Bronchial epithelial cell (primary cell): ENCODE measurements at regions not wholly inside any gene's neighbourhood (a gene's known extent, or its start where the extent isn't known, plus 50 kb on each side); places are given as distances from the start of the nearest gene placed in this dataset.

ENCODE experiments used
- DNase-seq: peaks from one replicate; pipeline ENCODE4 v3.0.0-alpha.2; 2010; ENCODE audit warnings: low read depth
- FAIRE-seq: peaks from 2 replicates; lab custom pipeline; 2011; peaks lifted over from hg19 to GRCh38; lab: Jason Lieb, UNC
- H3K27me3 ChIP-seq: 2 replicates; pipeline ENCODE4 v1.5.1; 2011; ENCODE audit warnings: low read length; ENCODE audit not compliant: control insufficient read depth, insufficient read depth
- H3K36me3 ChIP-seq: 2 replicates; pipeline ENCODE4 v1.5.1; 2011; ENCODE audit warnings: low read length; ENCODE audit not compliant: control insufficient read depth, insufficient read depth
- H3K4me3 ChIP-seq: 2 replicates; pipeline ENCODE4 v1.5.1; 2011; ENCODE audit warnings: mild to moderate bottlenecking, low read depth, low read length, control low read depth
- CTCF ChIP-seq: IDR thresholded peaks from 2 replicates; pipeline ENCODE4 v1.5.1; 2011; ENCODE audit warnings: mild to moderate bottlenecking, moderate library complexity, low read length, control low read depth, inconsistent platforms; ENCODE audit not compliant: insufficient read depth, severe bottlenecking

DNA sequence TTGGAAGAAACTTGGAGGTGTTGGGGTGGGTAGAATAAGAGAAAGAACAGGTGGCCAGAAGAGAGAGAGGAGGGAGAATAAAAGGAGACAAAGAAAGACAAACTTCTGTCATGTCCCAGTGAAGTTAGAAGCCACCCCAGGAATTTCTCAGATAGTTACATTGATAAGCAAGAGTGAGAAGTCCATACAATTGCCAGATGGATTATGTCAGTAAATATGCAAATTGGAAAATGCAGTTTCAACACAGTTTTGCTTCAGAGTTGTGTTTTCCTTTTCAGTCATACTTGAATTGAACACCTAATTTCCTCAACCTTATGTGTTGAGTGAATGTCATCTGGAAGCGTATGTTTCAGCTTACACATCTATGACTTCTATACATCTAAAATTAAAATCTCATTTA lies 139.2 kb downstream of the RXFP2 start:
- Histone ChIP-seq H3K36me3 (no peaks in the 10 kb centered on the region), H3K27me3 (no peaks in the 10 kb centered on the region), H3K4me3 (no peak overlapping the region)
- FAIRE-seq, result no peak
- TF ChIP-seq CTCF, result no peak
- no peak for DNase-seq

GRCh38 chr13:31878955-31879354 lies 139.6 kb downstream of the RXFP2 start:
- H3K36me3 ChIP-seq, result no peaks in the 10 kb centered on the region
- no peaks in the 10 kb centered on the region for H3K27me3 ChIP-seq
- DNase-seq, result no peak
- no peak for TF ChIP-seq CTCF
- H3K4me3 ChIP-seq, result no peak overlapping the region
- FAIRE-seq, result no peak

GRCh38 chr13:31880851-31881494 lies 141.6 kb downstream of the RXFP2 start:
- no peaks in the 10 kb centered on the region for H3K36me3 ChIP-seq
- H3K27me3 ChIP-seq, result no peaks in the 10 kb centered on the region
- FAIRE-seq, result no peak
- H3K4me3 ChIP-seq, result no peak overlapping the region
- TF ChIP-seq CTCF, result no peak
- no peak for DNase-seq

DNA sequence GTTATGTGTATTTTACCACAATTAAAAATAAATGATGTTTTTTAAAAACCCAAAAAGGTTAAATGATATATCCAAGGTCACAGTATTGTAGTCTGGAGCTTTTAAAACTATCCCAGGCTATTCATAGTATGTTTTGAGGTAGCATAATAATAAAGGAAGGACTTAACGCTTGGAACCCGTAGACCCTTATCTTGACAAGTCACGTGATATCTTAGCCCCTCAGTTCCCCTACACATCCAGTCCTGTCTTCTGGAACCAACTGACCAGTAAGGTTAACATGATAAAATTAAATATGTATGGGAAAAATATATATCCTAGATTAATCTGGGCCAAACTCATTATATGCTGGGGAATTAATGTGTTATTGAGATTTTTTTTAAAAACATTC lies 142.2 kb downstream of the RXFP2 start:
- FAIRE-seq (no peak), DNase-seq (no peak)
- H3K36me3 ChIP-seq, result no peaks in the 10 kb centered on the region

DNA sequence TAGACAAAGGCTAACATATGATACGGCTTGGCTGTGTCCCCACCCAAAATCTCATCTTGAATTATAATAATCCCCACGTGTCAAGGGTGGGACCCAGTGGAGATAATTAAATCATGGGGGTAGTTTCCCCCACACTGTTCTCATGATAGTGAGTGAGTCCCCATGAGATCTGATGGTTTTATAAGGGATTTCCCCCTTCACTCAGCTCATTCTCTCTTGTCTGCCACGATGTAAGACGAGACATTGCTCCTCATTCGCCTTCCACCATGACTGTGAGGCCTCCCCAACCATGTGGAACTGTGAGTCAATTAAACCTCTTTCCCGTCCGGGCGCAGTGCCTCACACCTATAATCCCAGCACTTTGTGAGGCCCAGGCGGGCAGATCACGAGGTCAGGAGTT lies 143.5 kb downstream of the RXFP2 start:
- DNase-seq, result no peak
- no peak for TF ChIP-seq CTCF
- no peak for FAIRE-seq
- H3K36me3 ChIP-seq, result no peaks in the 10 kb centered on the region
- no peaks in the 10 kb centered on the region for H3K27me3 ChIP-seq
- H3K4me3 ChIP-seq, result no peak overlapping the region

More for the DNA sequence above, 142.2 kb downstream of the RXFP2 start:
- no peak for TF ChIP-seq CTCF
- Histone ChIP-seq H3K4me3 (no peak overlapping the region), H3K27me3 (no peaks in the 10 kb centered on the region)

DNA sequence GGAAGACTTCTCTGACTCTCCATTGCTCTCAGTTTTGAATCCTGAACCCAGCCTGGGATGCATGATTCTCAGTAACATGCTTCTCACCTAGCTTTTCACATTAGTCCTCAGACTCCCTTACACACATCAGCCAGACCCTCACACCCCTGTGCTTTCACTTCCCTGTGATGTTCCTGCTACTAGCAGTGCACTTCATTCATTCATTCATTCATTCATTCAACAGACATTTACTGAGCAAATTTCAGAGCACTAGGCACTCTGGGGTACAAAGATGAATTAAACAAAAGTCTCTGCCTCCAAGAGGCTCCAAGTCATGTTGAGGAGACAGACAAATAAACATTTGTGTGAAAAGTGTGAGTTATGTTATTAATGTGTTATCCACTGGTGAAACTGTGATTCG lies 145.2 kb downstream of the RXFP2 start:
- no peaks in the 10 kb centered on the region for H3K36me3 ChIP-seq
- no peak for TF ChIP-seq CTCF
- no peak for FAIRE-seq

More for the DNA sequence above, 145.2 kb downstream of the RXFP2 start:
- Histone ChIP-seq H3K27me3 (no peaks in the 10 kb centered on the region), H3K4me3 (no peak overlapping the region)
- DNase-seq, result no peak
